ENCODE measurements at regions not wholly inside any gene's neighbourhood (a gene's known extent, or its start where the extent isn't known, plus 50 kb on each side); places are given as distances from the start of the nearest gene placed in this dataset.

- no peaks in the 10 kb centered on the region for H3K36me3 Mint-ChIP-seq (ENCODE audit: insufficient read depth in 1 of 3, low read depth in 3 of 3)
- Histone ChIP-seq H3K23ac (ENCODE audit: insufficient read length, low read depth, low read length) (no peak overlapping the region), H3K9me3 (ENCODE audit: control insufficient read depth, low read depth, low read length) (no peaks in the 10 kb centered on the region), H2BK120ac (ENCODE audit: low read depth, low read length, poor library complexity, severe bottlenecking) (no peak overlapping the region), H3K4ac (ENCODE audit: low read depth, low read length) (no peak overlapping the region), H2AK5ac (ENCODE audit: insufficient read length, low read length) (no peak overlapping the region), H3T11ph (ENCODE audit: low read length) (no peak overlapping the region), H2BK5ac (ENCODE audit: insufficient read length, low read length) (no peak overlapping the region), H4K8ac (replicated peaks; ENCODE audit: insufficient read length, low read depth, low read length) (no peak overlapping the region), H3K27ac (ENCODE audit: insufficient read length, low read depth, low read length) (no peak overlapping the region), H3K14ac (ENCODE audit: insufficient read depth, low read length) (no peak overlapping the region), H2BK15ac (ENCODE audit: low read depth, low read length) (no peak overlapping the region), H3K79me1 (ENCODE audit: insufficient read depth, low read depth, low read length, poor library complexity, severe bottlenecking) (no peaks in the 10 kb centered on the region), H3K23me2 (ENCODE audit: insufficient read length, low read depth, low read length, poor library complexity, severe bottlenecking) (no peaks in the 10 kb centered on the region), H4K91ac (ENCODE audit: insufficient read length, low read depth, low read length) (no peak overlapping the region), H4K5ac (ENCODE audit: insufficient read length, low read depth, low read length) (no peak overlapping the region), H3K56ac (ENCODE audit: insufficient read length, low read depth, low read length) (no peak overlapping the region), H2BK12ac (ENCODE audit: insufficient read length, low read depth, low read length) (no peak overlapping the region), H3K18ac (ENCODE audit: insufficient read length, low read depth, low read length) (no peak overlapping the region), H3K79me2 (ENCODE audit: insufficient read depth, low read length) (no peaks in the 10 kb centered on the region), H2BK20ac (ENCODE audit: low read depth, low read length, poor library complexity, severe bottlenecking) (no peak overlapping the region), H4K20me1 (ENCODE audit: control insufficient read depth, insufficient read depth, insufficient read length) (no peaks in the 10 kb centered on the region), H3K27me3 (ENCODE audit: insufficient read depth, low read length) (no peaks in the 10 kb centered on the region), H3K4me2 (ENCODE audit: insufficient read depth, insufficient read length, low read length) (no peak overlapping the region), H3K4me1 (ENCODE audit: insufficient read depth, low read length) (no peaks in the 10 kb centered on the region), H2AFZ (ENCODE audit: low read length) (no peak overlapping the region), H3K9ac (ENCODE audit: extremely low read depth, insufficient read length, low read length) (no peak overlapping the region)
- H3K4me3 Mint-ChIP-seq, result no peak overlapping the region
- no peaks in the 10 kb centered on the region for H3K27me3 Mint-ChIP-seq (ENCODE audit: low read depth)
- no CpG with 5 or more reads among the region's 1 CpG for WGBS (ENCODE audit: extremely low coverage, insufficient read length, low lambda C conversion rate)
- DNase-seq, result no peak
- H3K9me3 Mint-ChIP-seq, result no peaks in the 10 kb centered on the region
- no peak overlapping the region; a peak in 1 of 7 replicates for H3K27ac Mint-ChIP-seq
- H3K4me1 Mint-ChIP-seq, result no peaks in the 10 kb centered on the region
- TF ChIP-seq CTCF (conservative IDR thresholded peaks at IDR 0.05), result no peak
Observed at GRCh38 chr4:31947101-31947500, 1226.9 kb downstream of the PCDH7 start.

All from H9 (cell line).